Testis (tissue), 2 donors: ENCODE measurements at regions not wholly inside any gene's neighbourhood (a gene's known extent, or its start where the extent isn't known, plus 50 kb on each side); places are given as distances from the start of the nearest gene placed in this dataset.

Source experiments
- DNase-seq: peaks from one replicate; pipeline ENCODE4 v3.0.0-alpha.2; 2019
- H3K27ac ChIP-seq, 2 donors: fragments of 200-600 bp; sonication (generic); one replicate each; pipeline ENCODE4 v1.5.1; 2019
- H3K27me3 ChIP-seq: fragments of 200-600 bp; sonication (generic); one replicate; pipeline ENCODE4 v1.5.1; 2019
- H3K36me3 ChIP-seq: fragments of 200-600 bp; sonication (generic); one replicate; pipeline ENCODE4 v1.5.1; 2017; ENCODE audit warnings: low read depth; ENCODE audit errors: missing control alignments
- H3K4me1 ChIP-seq: fragments of 200-600 bp; sonication (generic); one replicate; pipeline ENCODE4 v1.5.1; 2019
- H3K4me3 ChIP-seq, 2 donors: fragments of 200-600 bp; sonication (generic); one replicate each; pipeline ENCODE4 v1.5.1; 2017 to 2019
- H3K9me3 ChIP-seq: fragments of 200-600 bp; sonication (generic); one replicate; pipeline ENCODE4 v1.5.1; 2017
- CTCF ChIP-seq, 3 experiments: fragments of 450-650 bp in 2 of 3; fragments of 200-600 bp in 1 of 3; sonication (generic) in 1 of 3; IDR thresholded peaks; one replicate each; pipeline ENCODE4 v1.5.1; 2016 to 2019; ENCODE audit warnings: antibody characterized with exemption in 3 of 3, mild to moderate bottlenecking in 2 of 3, moderate library complexity in 1 of 3
- POLR2A ChIP-seq: fragments of 450-650 bp; IDR thresholded peaks from one replicate; pipeline ENCODE4 v1.6.1; 2017; ENCODE audit warnings: antibody characterized with exemption, mild to moderate bottlenecking, moderate library complexity
- WGBS, 2 donors: methylation state at CpG; one replicate each; pipeline ENCODE4 v1.1.5; 2018; 5-methylcytosine and 5-hydroxymethylcytosine counted together
- intact Hi-C: fragments of 100-400 bp; cut with DNase I; formaldehyde crosslinking; loops from one replicate; pipeline ENCODE4 v1.15.1; 2023; ENCODE audit warnings: low total_unique reads

- intact Hi-C loops = no loop called here
- no peak for TF ChIP-seq CTCF (IDR thresholded peaks at IDR 0.05)
- no peak for TF ChIP-seq POLR2A
- H3K9me3 ChIP-seq = no peaks in the 10 kb centered on the region
- no peaks in the 10 kb centered on the region for H3K27me3 ChIP-seq
- H3K4me1 ChIP-seq = no peaks in the 10 kb centered on the region
- 71 to 79% methylated on average over 3 of the region's 3 CpGs for WGBS, 2 donors
- no peaks in the 10 kb centered on the region for H3K36me3 ChIP-seq
- no peak overlapping the region for H3K27ac ChIP-seq
- H3K4me3 ChIP-seq = no peak overlapping the region
- no peak for DNase-seq
Measured at GRCh38 chr1:38787041-38787440, 72.5 kb downstream of the RRAGC start.

GRCh38 chr1:38786040-38786436 is 73.5 kb downstream of the RRAGC start:
- no peaks in the 10 kb centered on the region for H3K9me3 ChIP-seq
- H3K4me3 ChIP-seq = no peak overlapping the region
- no peak for DNase-seq
- TF ChIP-seq CTCF (IDR thresholded peaks at IDR 0.05) = no peak
- TF ChIP-seq POLR2A = no peak
- intact Hi-C loops = no loop called here
- H3K27ac ChIP-seq = no peak overlapping the region
- no peaks in the 10 kb centered on the region for H3K27me3 ChIP-seq
- WGBS, 2 donors = 82 to 83% methylated on average over 6 of the region's 6 CpGs
- H3K4me1 ChIP-seq = no peaks in the 10 kb centered on the region
- H3K36me3 ChIP-seq = no peaks in the 10 kb centered on the region

- intact Hi-C loops = no loop called here
- Histone ChIP-seq H3K9me3 (no peaks in the 10 kb centered on the region), H3K27me3 (no peaks in the 10 kb centered on the region), H3K36me3 (no peaks in the 10 kb centered on the region), H3K4me1 (no peaks in the 10 kb centered on the region), H3K27ac (no peak overlapping the region), H3K4me3 (no peak overlapping the region)
- DNase-seq = no peak
- TF ChIP-seq CTCF (IDR thresholded peaks at IDR 0.05) (no peak), POLR2A (no peak)
- 65 to 70% methylated on average over 4 of the region's 4 CpGs for WGBS, 2 donors
Measured at GRCh38 chr1:38785285-38786039, 74.1 kb downstream of the RRAGC start.

- intact Hi-C loops = no loop called here
- Histone ChIP-seq H3K4me1 (no peaks in the 10 kb centered on the region), H3K36me3 (no peaks in the 10 kb centered on the region), H3K9me3 (no peaks in the 10 kb centered on the region), H3K27me3 (no peaks in the 10 kb centered on the region), H3K4me3 (no peak overlapping the region), H3K27ac (no peak overlapping the region)
- no peak for DNase-seq
- TF ChIP-seq POLR2A (no peak), CTCF (IDR thresholded peaks at IDR 0.05) (no peak)
- WGBS, 2 donors = 86 to 92% methylated on average over 4 to 6 of the region's 6 CpGs
Measured at GRCh38 chr1:38784452-38785284, 74.9 kb downstream of the RRAGC start.
